CD4-positive, alpha-beta memory T cell (primary cell): ENCODE measurements at regions not wholly inside any gene's neighbourhood (a gene's known extent, or its start where the extent isn't known, plus 50 kb on each side); places are given as distances from the start of the nearest gene placed in this dataset.

Experiments used
- CTCF ChIA-PET: fragments of 350-600 bp; sonication (Branson Sonifier 250); formaldehyde crosslinking; loops from one replicate; lab custom pipeline; 2021; ENCODE audit warnings: inconsistent platforms; ENCODE audit not compliant: partially characterized antibody; lab: Charles Lee
- POLR2A ChIA-PET: fragments of 350-600 bp; sonication (Branson Sonifier 250); formaldehyde crosslinking; loops from one replicate; lab custom pipeline; 2021; ENCODE audit not compliant: partially characterized antibody; lab: Charles Lee
- DNase-seq, 5 donors: peaks; one replicate each; pipeline versions ENCODE4 v3.0.0 to v3.0.0-alpha.2; 2020 to 2022; ENCODE audit warnings: mixed read lengths in 1 of 5
- H3K27ac ChIP-seq: one replicate; pipeline ENCODE4 v1.7.0; 2013; ENCODE audit warnings: low read depth, low read length
- H3K27me3 ChIP-seq: 2 replicates; pipeline ENCODE4 v1.7.0; 2013; ENCODE audit warnings: mild to moderate bottlenecking, low read length, moderate library complexity; ENCODE audit not compliant: insufficient read depth
- H3K36me3 ChIP-seq: 2 replicates; pipeline ENCODE4 v1.7.0; 2013; ENCODE audit warnings: mild to moderate bottlenecking, low read length, moderate library complexity; ENCODE audit not compliant: insufficient read depth
- H3K4me1 ChIP-seq: 2 replicates; pipeline ENCODE4 v1.7.0; 2013; ENCODE audit warnings: mild to moderate bottlenecking, low read length, moderate library complexity; ENCODE audit not compliant: insufficient read depth
- H3K4me3 ChIP-seq, 2 donors: one replicate each; pipeline ENCODE4 v1.7.0; 2013; ENCODE audit warnings: low read length in 2 of 2, mild to moderate bottlenecking in 1 of 2
- H3K9me3 ChIP-seq, 2 donors: one replicate each; pipeline ENCODE4 v1.7.0; 2013; ENCODE audit warnings: low read length in 2 of 2, control low read depth in 1 of 2; ENCODE audit not compliant: control insufficient read depth in 1 of 2
- H3K27ac Mint-ChIP-seq, 7 donors: one replicate each; pipeline ENCODE4 v1.8.0; 2020 to 2021; ENCODE audit warnings: mixed read lengths in 7 of 7, mild to moderate bottlenecking in 6 of 7, inconsistent platforms in 3 of 7, moderate library complexity in 3 of 7
- H3K27me3 Mint-ChIP-seq, 2 donors: one replicate each; pipeline ENCODE4 v1.8.0; 2020 to 2021; ENCODE audit warnings: mixed read lengths in 2 of 2
- H3K36me3 Mint-ChIP-seq, 2 donors: one replicate each; pipeline ENCODE4 v1.8.0; 2020 to 2021; ENCODE audit warnings: mixed read lengths in 2 of 2, inconsistent platforms in 1 of 2, mild to moderate bottlenecking in 1 of 2
- H3K4me1 Mint-ChIP-seq, 4 donors: one replicate each; pipeline ENCODE4 v1.8.0; 2020 to 2021; ENCODE audit warnings: mixed read lengths in 4 of 4, mild to moderate bottlenecking in 1 of 4
- H3K4me3 Mint-ChIP-seq, 8 donors: one replicate each; pipeline ENCODE4 v1.8.0; 2020 to 2021; ENCODE audit warnings: mixed read lengths in 8 of 8, mild to moderate bottlenecking in 7 of 8, moderate library complexity in 6 of 8, inconsistent platforms in 3 of 8
- H3K9me3 Mint-ChIP-seq, 8 donors: one replicate each; pipeline ENCODE4 v1.8.0; 2020 to 2021; ENCODE audit warnings: mixed read lengths in 8 of 8, mild to moderate bottlenecking in 5 of 8, inconsistent platforms in 3 of 8, moderate library complexity in 1 of 8
- intact Hi-C: fragments of 100-400 bp; cut with micrococcal nuclease; formaldehyde crosslinking; loops from one replicate; pipeline ENCODE4 v1.15.1; 2023

GRCh38 chr2:21644266-21644665, 520.5 kb downstream of the TDRD15 start:
- intact Hi-C loops = no loop called here
- peaks cover 0 to 13% (median 4%) of the 10 kb centered on the region in 8 donors for H3K9me3 Mint-ChIP-seq

GRCh38 chr2:21646345-21646744, 522.6 kb downstream of the TDRD15 start:
- Histone ChIP-seq H3K4me3 (no peak overlapping the region), H3K27ac (no peak overlapping the region), H3K27me3 (no peaks in the 10 kb centered on the region), H3K4me1 (no peaks in the 10 kb centered on the region), H3K9me3 (no peaks in the 10 kb centered on the region), H3K36me3 (no peaks in the 10 kb centered on the region)
- Mint-ChIP-seq H3K4me3 (no peak overlapping the region), H3K27ac (no peak overlapping the region), H3K9me3 (peaks cover 3 to 11% (median 5%) of the 10 kb centered on the region in 8 donors), H3K4me1 (no peaks in the 10 kb centered on the region), H3K27me3 (no peaks in the 10 kb centered on the region), H3K36me3 (no peaks in the 10 kb centered on the region)
- no peak for DNase-seq
- ChIA-PET POLR2A (no interaction called here), CTCF (no interaction called here)
- intact Hi-C loops = no loop called here

More at GRCh38 chr2:21644266-21644665, 520.5 kb downstream of the TDRD15 start:
- ChIA-PET POLR2A (no interaction called here), CTCF (no interaction called here)
- Mint-ChIP-seq H3K4me1 (no peaks in the 10 kb centered on the region), H3K36me3 (no peaks in the 10 kb centered on the region), H3K27ac (no peak overlapping the region), H3K4me3 (no peak overlapping the region), H3K27me3 (no peaks in the 10 kb centered on the region)
- no peak for DNase-seq
- H3K27me3 ChIP-seq = no peaks in the 10 kb centered on the region
- H3K4me1 ChIP-seq = no peaks in the 10 kb centered on the region
- no peak overlapping the region for H3K4me3 ChIP-seq
- no peaks in the 10 kb centered on the region for H3K36me3 ChIP-seq
- H3K9me3 ChIP-seq = no peaks in the 10 kb centered on the region
- no peak overlapping the region for H3K27ac ChIP-seq

- H3K27me3 ChIP-seq = no peaks in the 10 kb centered on the region
- Mint-ChIP-seq H3K27ac (no peak overlapping the region), H3K9me3 (peaks cover 0 to 11% (median 3%) of the 10 kb centered on the region in 8 donors), H3K4me3 (no peak overlapping the region), H3K27me3 (no peaks in the 10 kb centered on the region), H3K36me3 (no peaks in the 10 kb centered on the region), H3K4me1 (no peaks in the 10 kb centered on the region)
- no peaks in the 10 kb centered on the region for H3K9me3 ChIP-seq
- H3K4me3 ChIP-seq = no peak overlapping the region
- H3K27ac ChIP-seq = no peak overlapping the region
- CTCF ChIA-PET = no interaction called here
- H3K4me1 ChIP-seq = no peaks in the 10 kb centered on the region
- H3K36me3 ChIP-seq = no peaks in the 10 kb centered on the region
- POLR2A ChIA-PET = no interaction called here
- intact Hi-C loops = no loop called here
- no peak for DNase-seq
Observed at GRCh38 chr2:21650569-21650968, 526.8 kb downstream of the TDRD15 start.

GRCh38 chr2:21655136-21655535, 531.4 kb downstream of the TDRD15 start:
- H3K27me3 Mint-ChIP-seq = no peaks in the 10 kb centered on the region
- Histone ChIP-seq H3K27ac (no peak overlapping the region), H3K27me3 (no peaks in the 10 kb centered on the region), H3K4me1 (no peaks in the 10 kb centered on the region), H3K36me3 (no peaks in the 10 kb centered on the region), H3K9me3 (no peaks in the 10 kb centered on the region), H3K4me3 (no peak overlapping the region)
- no peak overlapping the region for H3K4me3 Mint-ChIP-seq
- CTCF ChIA-PET = no interaction called here
- intact Hi-C loops = no loop called here
- no peak for DNase-seq
- POLR2A ChIA-PET = no interaction called here
- H3K9me3 Mint-ChIP-seq = peaks cover 0 to 12% (median 3%) of the 10 kb centered on the region in 8 donors
- no peak overlapping the region for H3K27ac Mint-ChIP-seq
- H3K4me1 Mint-ChIP-seq = no peaks in the 10 kb centered on the region
- H3K36me3 Mint-ChIP-seq = no peaks in the 10 kb centered on the region

- CTCF ChIA-PET = no interaction called here
- Mint-ChIP-seq H3K4me1 (no peaks in the 10 kb centered on the region), H3K4me3 (no peak overlapping the region), H3K9me3 (peaks cover 0 to 13% (median 3%) of the 10 kb centered on the region in 8 donors), H3K27me3 (no peaks in the 10 kb centered on the region), H3K36me3 (no peaks in the 10 kb centered on the region), H3K27ac (no peak overlapping the region)
- H3K4me1 ChIP-seq = no peaks in the 10 kb centered on the region
- H3K9me3 ChIP-seq = no peaks in the 10 kb centered on the region
- POLR2A ChIA-PET = no interaction called here
- H3K4me3 ChIP-seq = no peak overlapping the region
- intact Hi-C loops = no loop called here
- no peaks in the 10 kb centered on the region for H3K27me3 ChIP-seq
- no peaks in the 10 kb centered on the region for H3K36me3 ChIP-seq
- no peak overlapping the region for H3K27ac ChIP-seq
- DNase-seq = no peak
Observed at GRCh38 chr2:21656330-21657075, 532.7 kb downstream of the TDRD15 start.

- Mint-ChIP-seq H3K4me1 (no peaks in the 10 kb centered on the region), H3K27ac (no peak overlapping the region), H3K27me3 (no peaks in the 10 kb centered on the region), H3K36me3 (no peaks in the 10 kb centered on the region), H3K4me3 (no peak overlapping the region), H3K9me3 (peaks cover 0 to 17% (median 3%) of the 10 kb centered on the region in 8 donors)
- ChIA-PET POLR2A (no interaction called here), CTCF (no interaction called here)
- H3K4me3 ChIP-seq = no peak overlapping the region
- DNase-seq = no peak
- intact Hi-C loops = no loop called here
- no peaks in the 10 kb centered on the region for H3K4me1 ChIP-seq
- no peaks in the 10 kb centered on the region for H3K9me3 ChIP-seq
- no peak overlapping the region for H3K27ac ChIP-seq
- no peaks in the 10 kb centered on the region for H3K36me3 ChIP-seq
- H3K27me3 ChIP-seq = no peaks in the 10 kb centered on the region
Observed at GRCh38 chr2:21657445-21657844, 533.7 kb downstream of the TDRD15 start.

GRCh38 chr2:21658269-21658668, 534.5 kb downstream of the TDRD15 start:
- Histone ChIP-seq H3K27ac (no peak overlapping the region), H3K4me1 (no peaks in the 10 kb centered on the region), H3K36me3 (no peaks in the 10 kb centered on the region), H3K4me3 (no peak overlapping the region), H3K27me3 (no peaks in the 10 kb centered on the region), H3K9me3 (no peaks in the 10 kb centered on the region)
- ChIA-PET CTCF (no interaction called here), POLR2A (no interaction called here)
- no peak for DNase-seq
- no peaks in the 10 kb centered on the region for H3K4me1 Mint-ChIP-seq
- no peak overlapping the region for H3K4me3 Mint-ChIP-seq
- H3K27ac Mint-ChIP-seq = no peak overlapping the region
- no peaks in the 10 kb centered on the region for H3K36me3 Mint-ChIP-seq
- no peaks in the 10 kb centered on the region for H3K27me3 Mint-ChIP-seq
- H3K9me3 Mint-ChIP-seq = peaks cover 0 to 17% (median 3%) of the 10 kb centered on the region in 8 donors
- intact Hi-C loops = no loop called here
